Germinal center (tissue), 1 donor: ENCODE measurements at regions not wholly inside any gene's neighbourhood (a gene's known extent, or its start where the extent isn't known, plus 50 kb on each side); places are given as distances from the start of the nearest gene placed in this dataset.

Experiments
- DNase-seq: peaks from one replicate; pipeline ENCODE4 v3.0.0; 2012; ENCODE audit warnings: mixed read lengths, low spot score

GRCh38 chr13:47511647-47512046 is 489.4 kb downstream of the SUCLA2 start:
- no peak for DNase-seq

GRCh38 chr13:47508527-47509228 is 492.4 kb downstream of the SUCLA2 start:
- DNase-seq = no peak

- DNase-seq = no peak
Measured at GRCh38 chr13:47503475-47503874, 497.6 kb downstream of the SUCLA2 start.

GRCh38 chr13:47502166-47502565 is 498.9 kb downstream of the SUCLA2 start:
- DNase-seq = no peak

GRCh38 chr13:47499358-47500150 is 501.5 kb downstream of the SUCLA2 start:
- DNase-seq = no peak

GRCh38 chr13:47484548-47484947 is 516.5 kb downstream of the SUCLA2 start:
- no peak for DNase-seq

- no peak for DNase-seq
Measured at GRCh38 chr13:47481536-47481935, 519.5 kb downstream of the SUCLA2 start.

GRCh38 chr13:47480951-47481350 is 520.1 kb downstream of the SUCLA2 start:
- DNase-seq = no peak

- no peak for DNase-seq
Measured at GRCh38 chr13:47480121-47480520, 521.0 kb downstream of the SUCLA2 start.

GRCh38 chr13:47478985-47479384 is 522.1 kb downstream of the SUCLA2 start:
- no peak for DNase-seq

GRCh38 chr13:47475441-47475948 is 525.6 kb downstream of the SUCLA2 start:
- no peak for DNase-seq

- DNase-seq = no peak
Measured at GRCh38 chr13:47474839-47475238, 526.2 kb downstream of the SUCLA2 start.

- no peak for DNase-seq
Measured at GRCh38 chr13:47474326-47474725, 526.7 kb downstream of the SUCLA2 start.

- no peak for DNase-seq
Measured at GRCh38 chr13:47472516-47472915, 528.6 kb downstream of the SUCLA2 start.

GRCh38 chr13:47463726-47464125 is 537.3 kb downstream of the SUCLA2 start:
- DNase-seq = no peak

GRCh38 chr13:47463002-47463401 is 538.1 kb downstream of the SUCLA2 start:
- no peak for DNase-seq

GRCh38 chr13:47461816-47462215 is 539.3 kb downstream of the SUCLA2 start:
- no peak for DNase-seq

- DNase-seq = no peak
Measured at GRCh38 chr13:47459512-47459911, 541.6 kb downstream of the SUCLA2 start.

GRCh38 chr13:47457626-47458025 is 543.4 kb downstream of the SUCLA2 start:
- no peak for DNase-seq

GRCh38 chr13:47455626-47456025 is 545.4 kb downstream of the SUCLA2 start:
- DNase-seq = no peak

- no peak for DNase-seq
Measured at GRCh38 chr13:47454986-47455385, 546.1 kb downstream of the SUCLA2 start.

GRCh38 chr13:47437406-47437805 is 540.6 kb upstream of the HTR2A start:
- no peak for DNase-seq

- DNase-seq = no peak
Measured at GRCh38 chr13:47433461-47434005, 536.7 kb upstream of the HTR2A start.
